GM23338 (cell line): ENCODE measurements at regions not wholly inside any gene's neighbourhood (a gene's known extent, or its start where the extent isn't known, plus 50 kb on each side); places are given as distances from the start of the nearest gene placed in this dataset.

Experiments used
- ATAC-seq: fragments of 200-7000 bp; cut with Tn5 transposase; 3 replicates; pipeline ENCODE4 v1.9.1; 2020
- DNase-seq: peaks from one replicate; pipeline ENCODE4 v3.0.0-alpha.2; 2015; ENCODE audit warnings: low spot score
- H2AFZ ChIP-seq: fragments of 200-600 bp; sonication (generic); 2 replicates; pipeline ENCODE4 v1.8.0; 2016; ENCODE audit warnings: antibody characterized with exemption, mild to moderate bottlenecking, moderate library complexity
- H3F3A ChIP-seq: fragments of 200-600 bp; sonication (generic); replicated peaks from 2 replicates; pipeline ENCODE4 v1.8.0; 2017; ENCODE audit warnings: antibody characterized with exemption, mixed run types, low read depth
- H3K27ac ChIP-seq: fragments of 200-600 bp; sonication (generic); 2 replicates; pipeline ENCODE4 v1.6.1; 2016; ENCODE audit warnings: low read depth
- H3K27me3 ChIP-seq: fragments of 200-600 bp; sonication (generic); 2 replicates; pipeline ENCODE4 v1.8.0; 2016; ENCODE audit warnings: mild to moderate bottlenecking, mixed run types, moderate library complexity; ENCODE audit not compliant: insufficient read depth
- H3K36me3 ChIP-seq: fragments of 200-600 bp; sonication (generic); 2 replicates; pipeline ENCODE4 v1.8.0; 2016; ENCODE audit warnings: mild to moderate bottlenecking; ENCODE audit not compliant: insufficient read depth
- H3K4me1 ChIP-seq: fragments of 200-600 bp; sonication (generic); 2 replicates; pipeline ENCODE4 v1.8.0; 2016; ENCODE audit warnings: mild to moderate bottlenecking, moderate library complexity; ENCODE audit not compliant: insufficient read depth
- H3K4me2 ChIP-seq: fragments of 200-600 bp; sonication (generic); 2 replicates; pipeline ENCODE4 v1.7.1; 2017; ENCODE audit warnings: mixed run types
- H3K4me3 ChIP-seq: fragments of 200-600 bp; sonication (generic); 2 replicates; pipeline ENCODE4 v1.6.1; 2016; ENCODE audit warnings: mixed run types
- H3K79me2 ChIP-seq: fragments of 200-600 bp; sonication (generic); replicated peaks from 2 replicates; pipeline ENCODE4 v1.8.0; 2017; ENCODE audit warnings: mild to moderate bottlenecking; ENCODE audit not compliant: insufficient read depth
- H3K9me2 ChIP-seq: fragments of 200-600 bp; sonication (generic); 2 replicates; pipeline ENCODE4 v1.8.0; 2017; ENCODE audit not compliant: insufficient read depth
- H4K20me1 ChIP-seq: fragments of 200-600 bp; sonication (generic); replicated peaks from 2 replicates; pipeline ENCODE4 v1.8.0; 2017; ENCODE audit warnings: mild to moderate bottlenecking; ENCODE audit not compliant: insufficient read depth
- H3K27ac Mint-ChIP-seq: 2 replicates; pipeline ENCODE4 v1.8.0; 2020; ENCODE audit warnings: inconsistent platforms, mild to moderate bottlenecking, moderate library complexity, mixed read lengths
- H3K27me3 Mint-ChIP-seq: 3 replicates; pipeline ENCODE4 v1.8.0; 2022; ENCODE audit warnings: low read depth, mild to moderate bottlenecking, moderate library complexity, mixed read lengths, inconsistent platforms; ENCODE audit not compliant: insufficient read depth, poor library complexity
- H3K36me3 Mint-ChIP-seq: 3 replicates; pipeline ENCODE4 v1.8.0; 2021; ENCODE audit warnings: low read depth, mild to moderate bottlenecking, inconsistent platforms, moderate library complexity, mixed read lengths
- H3K4me1 Mint-ChIP-seq: 3 replicates; pipeline ENCODE4 v1.8.0; 2020; ENCODE audit warnings: mild to moderate bottlenecking, inconsistent platforms, mixed read lengths
- H3K4me3 Mint-ChIP-seq: 3 replicates; pipeline ENCODE4 v1.8.0; 2021; ENCODE audit warnings: moderate library complexity, mild to moderate bottlenecking, inconsistent platforms, mixed read lengths
- H3K9me3 Mint-ChIP-seq: 3 replicates; pipeline ENCODE4 v1.8.0; 2020; ENCODE audit warnings: moderate library complexity, mild to moderate bottlenecking, inconsistent platforms, mixed read lengths
- CREB1 ChIP-seq: fragments of 250-450 bp; sonication (Bioruptor Pico); IDR thresholded peaks from 2 replicates; pipeline ENCODE4 v1.5.0; 2020; ENCODE audit warnings: low read depth, mild to moderate bottlenecking, moderate library complexity
- EZH2 ChIP-seq: fragments of 200-600 bp; sonication (generic); IDR thresholded peaks from one replicate; pipeline ENCODE4 v1.8.0; 2017; ENCODE audit warnings: antibody characterized with exemption, mild to moderate bottlenecking, low read depth; ENCODE audit not compliant: unreplicated experiment
- EZH2phosphoT487 ChIP-seq: fragments of 200-600 bp; sonication (generic); IDR thresholded peaks from one replicate; pipeline ENCODE4 v1.8.1; 2018; ENCODE audit warnings: antibody characterized with exemption; ENCODE audit not compliant: unreplicated experiment
- JUNB ChIP-seq: IDR thresholded peaks from one replicate; pipeline ENCODE4 v1.6.1; 2016; ENCODE audit warnings: antibody characterized with exemption; ENCODE audit not compliant: unreplicated experiment
- NANOG ChIP-seq: IDR thresholded peaks from 2 replicates; pipeline ENCODE4 v1.6.1; 2016; ENCODE audit warnings: antibody characterized with exemption, borderline replicate concordance
- POLR2AphosphoS5 ChIP-seq: IDR thresholded peaks from 2 replicates; pipeline ENCODE4 v1.6.1; 2016; ENCODE audit warnings: antibody characterized with exemption, low read depth
- REST ChIP-seq: IDR thresholded peaks from one replicate; pipeline ENCODE4 v1.6.1; 2018; ENCODE audit warnings: antibody characterized with exemption; ENCODE audit not compliant: unreplicated experiment
- STAT1 ChIP-seq: IDR thresholded peaks from one replicate; pipeline ENCODE4 v1.6.1; 2016; ENCODE audit warnings: antibody characterized with exemption; ENCODE audit not compliant: unreplicated experiment
- ZNF114 ChIP-seq: fragments of 250-450 bp; sonication (Bioruptor Pico); IDR thresholded peaks from 2 replicates; pipeline ENCODE4 v1.5.0; 2020; ENCODE audit warnings: mild to moderate bottlenecking, moderate library complexity
- ZNF331 ChIP-seq: fragments of 250-450 bp; sonication (Bioruptor Pico); IDR thresholded peaks from 2 replicates; pipeline ENCODE4 v1.5.0; 2020; ENCODE audit warnings: low read depth, mild to moderate bottlenecking, moderate library complexity
- ZNF462 ChIP-seq: fragments of 250-450 bp; sonication (Bioruptor Pico); IDR thresholded peaks from 2 replicates; pipeline ENCODE4 v1.5.0; 2020; ENCODE audit warnings: mild to moderate bottlenecking, moderate library complexity
- TF ChIP-seq, protein P1 (sequence below), 2 experiments: fragments of 200-600 bp in 1 of 2; sonication (generic) in 1 of 2; conservative IDR thresholded peaks; 2 replicates each; pipeline versions ENCODE4 v1.5.1 to v1.6.1; 2016 to 2017; ENCODE audit warnings: antibody characterized with exemption in 2 of 2, low read depth in 2 of 2, mild to moderate bottlenecking in 2 of 2, moderate library complexity in 1 of 2
- TF ChIP-seq, protein P2 (sequence below): IDR thresholded peaks from 2 replicates; pipeline ENCODE4 v1.6.1; 2016; ENCODE audit warnings: antibody characterized with exemption

GRCh38 chr6:121809211-121809610, 373.8 kb downstream of the GJA1 start:
- no peaks in the 10 kb centered on the region for H3K27me3 Mint-ChIP-seq

More at GRCh38 chr6:121809211-121809610, 373.8 kb downstream of the GJA1 start:
- Histone ChIP-seq H3K4me1 (no peaks in the 10 kb centered on the region), H4K20me1 (no peaks in the 10 kb centered on the region), H3K27me3 (no peaks in the 10 kb centered on the region), H3F3A (no peaks in the 10 kb centered on the region), H2AFZ (no peak overlapping the region), H3K4me3 (no peak overlapping the region), H3K9me2 (no peaks in the 10 kb centered on the region), H3K27ac (no peak overlapping the region), H3K4me2 (no peak overlapping the region), H3K79me2 (no peaks in the 10 kb centered on the region), H3K36me3 (no peaks in the 10 kb centered on the region)
- Mint-ChIP-seq H3K4me3 (no peak overlapping the region), H3K9me3 (peaks cover 7% of the 10 kb centered on the region; the same call in 2 of the 3 replicates), H3K36me3 (peaks cover 9% of the 10 kb centered on the region; the same call in 2 of the 3 replicates), H3K4me1 (no peaks in the 10 kb centered on the region), H3K27ac (no peak overlapping the region)
- no peak for TF ChIP-seq EZH2phosphoT487
- no peak for TF ChIP-seq POLR2AphosphoS5
- TF ChIP-seq CREB1 (CRISPR knock-in tag) = no peak
- TF ChIP-seq, protein P1, sequence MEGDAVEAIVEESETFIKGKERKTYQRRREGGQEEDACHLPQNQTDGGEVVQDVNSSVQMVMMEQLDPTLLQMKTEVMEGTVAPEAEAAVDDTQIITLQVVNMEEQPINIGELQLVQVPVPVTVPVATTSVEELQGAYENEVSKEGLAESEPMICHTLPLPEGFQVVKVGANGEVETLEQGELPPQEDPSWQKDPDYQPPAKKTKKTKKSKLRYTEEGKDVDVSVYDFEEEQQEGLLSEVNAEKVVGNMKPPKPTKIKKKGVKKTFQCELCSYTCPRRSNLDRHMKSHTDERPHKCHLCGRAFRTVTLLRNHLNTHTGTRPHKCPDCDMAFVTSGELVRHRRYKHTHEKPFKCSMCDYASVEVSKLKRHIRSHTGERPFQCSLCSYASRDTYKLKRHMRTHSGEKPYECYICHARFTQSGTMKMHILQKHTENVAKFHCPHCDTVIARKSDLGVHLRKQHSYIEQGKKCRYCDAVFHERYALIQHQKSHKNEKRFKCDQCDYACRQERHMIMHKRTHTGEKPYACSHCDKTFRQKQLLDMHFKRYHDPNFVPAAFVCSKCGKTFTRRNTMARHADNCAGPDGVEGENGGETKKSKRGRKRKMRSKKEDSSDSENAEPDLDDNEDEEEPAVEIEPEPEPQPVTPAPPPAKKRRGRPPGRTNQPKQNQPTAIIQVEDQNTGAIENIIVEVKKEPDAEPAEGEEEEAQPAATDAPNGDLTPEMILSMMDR (conservative IDR thresholded peaks at IDR 0.05; ENCODE audit: low read depth in 2 of 2) = no peak
- TF ChIP-seq ZNF114 = no peak
- no peak for TF ChIP-seq ZNF462 (CRISPR knock-in tag)
- TF ChIP-seq STAT1 = no peak
- TF ChIP-seq EZH2 = no peak
- TF ChIP-seq REST = no peak
- no peak for TF ChIP-seq ZNF331 (CRISPR knock-in tag)
- TF ChIP-seq NANOG = no peak
- TF ChIP-seq, protein P2, sequence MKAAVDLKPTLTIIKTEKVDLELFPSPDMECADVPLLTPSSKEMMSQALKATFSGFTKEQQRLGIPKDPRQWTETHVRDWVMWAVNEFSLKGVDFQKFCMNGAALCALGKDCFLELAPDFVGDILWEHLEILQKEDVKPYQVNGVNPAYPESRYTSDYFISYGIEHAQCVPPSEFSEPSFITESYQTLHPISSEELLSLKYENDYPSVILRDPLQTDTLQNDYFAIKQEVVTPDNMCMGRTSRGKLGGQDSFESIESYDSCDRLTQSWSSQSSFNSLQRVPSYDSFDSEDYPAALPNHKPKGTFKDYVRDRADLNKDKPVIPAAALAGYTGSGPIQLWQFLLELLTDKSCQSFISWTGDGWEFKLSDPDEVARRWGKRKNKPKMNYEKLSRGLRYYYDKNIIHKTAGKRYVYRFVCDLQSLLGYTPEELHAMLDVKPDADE = no peak
- no peak for TF ChIP-seq JUNB
- ATAC-seq (no peak), DNase-seq (no peak)
